GM20000 (cell line): ENCODE measurements at regions not wholly inside any gene's neighbourhood (a gene's known extent, or its start where the extent isn't known, plus 50 kb on each side); places are given as distances from the start of the nearest gene placed in this dataset.

Source experiments
- DNase-seq: peaks from one replicate; pipeline ENCODE4 v3.0.0; 2012; ENCODE audit warnings: low spot score
- TF ChIP-seq, protein P1 (sequence below): IDR thresholded peaks from 2 replicates; pipeline ENCODE4 v1.5.1; 2012; ENCODE audit warnings: mild to moderate bottlenecking, control low read depth; ENCODE audit errors: extremely low read depth, missing control alignments

- DNase-seq: no peak
- TF ChIP-seq, protein P1, sequence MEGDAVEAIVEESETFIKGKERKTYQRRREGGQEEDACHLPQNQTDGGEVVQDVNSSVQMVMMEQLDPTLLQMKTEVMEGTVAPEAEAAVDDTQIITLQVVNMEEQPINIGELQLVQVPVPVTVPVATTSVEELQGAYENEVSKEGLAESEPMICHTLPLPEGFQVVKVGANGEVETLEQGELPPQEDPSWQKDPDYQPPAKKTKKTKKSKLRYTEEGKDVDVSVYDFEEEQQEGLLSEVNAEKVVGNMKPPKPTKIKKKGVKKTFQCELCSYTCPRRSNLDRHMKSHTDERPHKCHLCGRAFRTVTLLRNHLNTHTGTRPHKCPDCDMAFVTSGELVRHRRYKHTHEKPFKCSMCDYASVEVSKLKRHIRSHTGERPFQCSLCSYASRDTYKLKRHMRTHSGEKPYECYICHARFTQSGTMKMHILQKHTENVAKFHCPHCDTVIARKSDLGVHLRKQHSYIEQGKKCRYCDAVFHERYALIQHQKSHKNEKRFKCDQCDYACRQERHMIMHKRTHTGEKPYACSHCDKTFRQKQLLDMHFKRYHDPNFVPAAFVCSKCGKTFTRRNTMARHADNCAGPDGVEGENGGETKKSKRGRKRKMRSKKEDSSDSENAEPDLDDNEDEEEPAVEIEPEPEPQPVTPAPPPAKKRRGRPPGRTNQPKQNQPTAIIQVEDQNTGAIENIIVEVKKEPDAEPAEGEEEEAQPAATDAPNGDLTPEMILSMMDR: no peak
These were observed 604.0 kb upstream of the SALL1 start for GRCh38 chr16:51755039-51755501.

GRCh38 chr16:51753467-51754127, 602.5 kb upstream of the SALL1 start:
- TF ChIP-seq, protein P1: no peak
- no peak for DNase-seq

DNA sequence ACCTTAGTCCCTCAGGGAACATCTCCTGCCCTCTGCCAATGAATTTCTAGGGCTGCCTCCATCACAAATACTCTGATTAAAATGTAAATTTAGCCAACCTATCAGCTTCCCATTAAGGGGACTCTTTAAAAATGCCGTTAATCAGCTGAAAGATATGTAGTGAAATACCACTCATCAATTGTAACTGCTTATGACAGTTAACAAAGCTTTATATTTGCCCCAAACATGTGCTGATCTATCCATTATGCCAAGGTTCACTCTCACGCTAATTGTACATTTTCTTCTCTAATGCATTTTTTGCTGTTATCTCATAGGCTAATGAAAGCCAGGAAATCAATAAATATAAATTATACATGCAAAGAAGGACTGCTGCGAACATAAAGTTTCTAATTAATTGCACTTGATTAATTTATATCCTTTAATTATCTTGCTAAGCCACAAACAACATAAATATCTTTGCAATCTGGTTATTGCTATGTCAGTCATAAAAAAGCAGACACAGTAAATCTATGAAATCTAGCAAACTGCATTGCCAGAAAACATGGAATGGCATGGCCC, 601.4 kb upstream of the SALL1 start:
- no peak for DNase-seq
- TF ChIP-seq, protein P1: no peak

- TF ChIP-seq, protein P1: no peak
- DNase-seq: no peak
These were observed 596.3 kb upstream of the SALL1 start for GRCh38 chr16:51747329-51747728.

GRCh38 chr16:51734220-51734619, 583.1 kb upstream of the SALL1 start:
- no peak for DNase-seq

DNA sequence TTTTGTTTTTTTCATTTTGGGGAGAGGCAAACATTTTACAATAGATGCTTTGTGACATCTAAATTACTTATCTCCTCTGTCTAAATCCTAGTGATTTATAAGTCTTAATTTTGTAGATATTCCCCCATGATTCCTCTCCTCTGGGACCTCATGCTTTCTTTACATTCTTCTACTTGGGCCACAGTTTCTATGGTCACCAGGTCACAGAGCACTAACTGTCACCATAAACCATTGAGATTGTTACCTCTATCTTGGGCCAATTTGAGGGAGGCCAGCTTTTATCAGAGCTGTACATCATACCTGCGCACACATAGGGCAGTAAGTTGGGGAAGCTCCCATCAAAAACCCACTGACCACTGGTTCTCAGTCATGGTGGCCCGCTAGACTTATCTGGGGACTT, 582.1 kb upstream of the SALL1 start:
- TF ChIP-seq, protein P1: no peak
- DNase-seq: no peak

More at GRCh38 chr16:51734220-51734619, 583.1 kb upstream of the SALL1 start:
- TF ChIP-seq, protein P1: no peak

- DNase-seq: no peak
- TF ChIP-seq, protein P1: no peak
These were observed 580.1 kb upstream of the SALL1 start for GRCh38 chr16:51731160-51731559.
